PFSK-1 (cell line): ENCODE measurements at regions not wholly inside any gene's neighbourhood (a gene's known extent, or its start where the extent isn't known, plus 50 kb on each side); places are given as distances from the start of the nearest gene placed in this dataset.

Experiments
- FOXP2 ChIP-seq: optimal IDR thresholded peaks from 2 replicates; pipeline ENCODE3; 2011; ENCODE audit warnings: borderline replicate concordance, control low read depth, inconsistent platforms; ENCODE audit not compliant: insufficient read depth; ENCODE audit errors: extremely low read length, extremely low read depth
- POLR2AphosphoS5 ChIP-seq: IDR thresholded peaks from 2 replicates; pipeline ENCODE4 v1.6.1; 2012; ENCODE audit warnings: low read depth, mild to moderate bottlenecking, control low read depth, low read length, moderate library complexity
- REST ChIP-seq, 2 experiments: IDR thresholded peaks; 2 replicates each; pipeline versions ENCODE4 v1.6.1 to v1.8.0; 2011 to 2012; ENCODE audit warnings: low read depth in 2 of 2, low read length in 2 of 2, control low read depth in 1 of 2, inconsistent platforms in 1 of 2, mild to moderate bottlenecking in 1 of 2, moderate library complexity in 1 of 2; ENCODE audit not compliant: insufficient read depth in 1 of 2
- SIN3A ChIP-seq: IDR thresholded peaks from 2 replicates; pipeline ENCODE4 v1.6.1; 2012; ENCODE audit warnings: mild to moderate bottlenecking, low read length, moderate library complexity, borderline replicate concordance; ENCODE audit not compliant: insufficient read depth
- TAF1 ChIP-seq: IDR thresholded peaks from 2 replicates; pipeline ENCODE4 v1.6.1; 2012; ENCODE audit warnings: low read length, control low read depth, borderline replicate concordance; ENCODE audit not compliant: insufficient read depth

GRCh38 chr2:238600506-238601432 lies 174.0 kb downstream of the ASB1 start:
- no peak for TF ChIP-seq FOXP2
- TF ChIP-seq POLR2AphosphoS5: no peak
- TF ChIP-seq TAF1: no peak
- TF ChIP-seq REST (IDR thresholded peaks at IDR 0.05; ENCODE audit: insufficient read depth in 1 of 2, low read depth in 2 of 2, low read length in 2 of 2): no peak

- no peak for TF ChIP-seq REST (IDR thresholded peaks at IDR 0.05; ENCODE audit: insufficient read depth in 1 of 2, low read depth in 2 of 2, low read length in 2 of 2)
- no peak for TF ChIP-seq FOXP2
- no peak for TF ChIP-seq TAF1
- TF ChIP-seq SIN3A: no peak
- TF ChIP-seq POLR2AphosphoS5: no peak
Measured at GRCh38 chr2:238601433-238602222, 174.9 kb downstream of the ASB1 start.

- TF ChIP-seq REST (IDR thresholded peaks at IDR 0.05; ENCODE audit: insufficient read depth in 1 of 2, low read depth in 2 of 2, low read length in 2 of 2) (no peak), TAF1 (no peak), FOXP2 (no peak), SIN3A (no peak), POLR2AphosphoS5 (no peak)
Measured at GRCh38 chr2:238602223-238602960, 175.7 kb downstream of the ASB1 start.

- no peak for TF ChIP-seq TAF1
- TF ChIP-seq REST (IDR thresholded peaks at IDR 0.05; ENCODE audit: insufficient read depth in 1 of 2, low read depth in 2 of 2, low read length in 2 of 2): no peak
Measured at GRCh38 chr2:238603596-238603995, 176.9 kb downstream of the ASB1 start.
